Fibroblast of skin of left biceps (primary cell): ENCODE measurements at regions not wholly inside any gene's neighbourhood (a gene's known extent, or its start where the extent isn't known, plus 50 kb on each side); places are given as distances from the start of the nearest gene placed in this dataset.
"Not testable (repeated sequence)": the region's sequence is repeated elsewhere in the genome, so short reads cannot be mapped to it uniquely, and the experiment has no call there.

Experiments used
- DNase-seq, 2 experiments: peaks; one replicate each; pipeline ENCODE4 v3.0.0-alpha.2; 2013; ENCODE audit warnings: low read depth in 2 of 2

GRCh38 chr6:47407300-47408281, 70.0 kb upstream of the CD2AP start:
- no peak for DNase-seq

GRCh38 chr6:47413752-47414422, 63.7 kb upstream of the CD2AP start:
- DNase-seq: peak; percentile 33

- DNase-seq: no peak
These were observed 63.0 kb upstream of the CD2AP start for GRCh38 chr6:47414423-47415167.

GRCh38 chr6:47416396-47417345, 60.9 kb upstream of the CD2AP start:
- DNase-seq: no peak

- no peak for DNase-seq
These were observed 58.0 kb upstream of the CD2AP start for GRCh38 chr6:47419621-47420020.

GRCh38 chr6:47420394-47421371, 56.9 kb upstream of the CD2AP start:
- no peak for DNase-seq

- no peak for DNase-seq
These were observed 54.5 kb upstream of the CD2AP start for GRCh38 chr6:47423079-47423478.

GRCh38 chr6:47424436-47424836, 53.2 kb upstream of the CD2AP start:
- DNase-seq: no peak

GRCh38 chr6:47425724-47426123, 51.9 kb upstream of the CD2AP start:
- not testable (repeated sequence) for DNase-seq

- no peak for DNase-seq
These were observed 50.9 kb upstream of the CD2AP start for GRCh38 chr6:47426524-47427302.

- no peak for DNase-seq
These were observed 49.9 kb upstream of the CD2AP start for GRCh38 chr6:47427680-47428079.
